Lower leg skin (tissue), 3 donors: ENCODE measurements at regions not wholly inside any gene's neighbourhood (a gene's known extent, or its start where the extent isn't known, plus 50 kb on each side); places are given as distances from the start of the nearest gene placed in this dataset.

Source experiments
- POLR2A ChIP-seq, 2 donors: fragments of 450-650 bp; IDR thresholded peaks; one replicate each; pipeline ENCODE4 v1.6.1; 2016 to 2017; ENCODE audit warnings: antibody characterized with exemption in 2 of 2, mild to moderate bottlenecking in 1 of 2, moderate library complexity in 1 of 2
- TF ChIP-seq, protein P1 (sequence below), 3 donors: fragments of 450-650 bp; IDR thresholded peaks; one replicate each; pipeline ENCODE4 v1.5.1; 2016; ENCODE audit warnings: antibody characterized with exemption in 3 of 3, mild to moderate bottlenecking in 3 of 3, moderate library complexity in 2 of 3

DNA sequence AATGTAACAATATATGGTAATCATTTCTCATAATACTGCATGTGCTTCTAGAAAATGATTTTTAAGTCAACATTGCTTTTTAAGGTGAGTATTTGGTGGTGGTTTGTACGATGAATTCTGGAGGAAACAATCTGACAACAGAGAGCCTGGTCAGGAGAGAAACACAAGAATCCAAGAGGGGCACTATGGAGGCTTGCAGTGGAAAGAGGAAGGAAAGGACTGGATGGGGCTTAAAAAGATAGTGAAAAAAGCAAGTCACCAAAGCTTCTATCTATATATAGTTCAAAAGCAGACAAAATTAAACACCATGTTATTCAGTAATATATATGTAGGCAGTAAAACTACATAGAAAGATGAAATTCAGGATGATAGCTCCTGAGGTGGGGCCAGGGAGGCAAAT, 109.4 kb upstream of the SERTAD2 start:
- TF ChIP-seq POLR2A (IDR thresholded peaks at IDR 0.05), result no peak
- TF ChIP-seq, protein P1, sequence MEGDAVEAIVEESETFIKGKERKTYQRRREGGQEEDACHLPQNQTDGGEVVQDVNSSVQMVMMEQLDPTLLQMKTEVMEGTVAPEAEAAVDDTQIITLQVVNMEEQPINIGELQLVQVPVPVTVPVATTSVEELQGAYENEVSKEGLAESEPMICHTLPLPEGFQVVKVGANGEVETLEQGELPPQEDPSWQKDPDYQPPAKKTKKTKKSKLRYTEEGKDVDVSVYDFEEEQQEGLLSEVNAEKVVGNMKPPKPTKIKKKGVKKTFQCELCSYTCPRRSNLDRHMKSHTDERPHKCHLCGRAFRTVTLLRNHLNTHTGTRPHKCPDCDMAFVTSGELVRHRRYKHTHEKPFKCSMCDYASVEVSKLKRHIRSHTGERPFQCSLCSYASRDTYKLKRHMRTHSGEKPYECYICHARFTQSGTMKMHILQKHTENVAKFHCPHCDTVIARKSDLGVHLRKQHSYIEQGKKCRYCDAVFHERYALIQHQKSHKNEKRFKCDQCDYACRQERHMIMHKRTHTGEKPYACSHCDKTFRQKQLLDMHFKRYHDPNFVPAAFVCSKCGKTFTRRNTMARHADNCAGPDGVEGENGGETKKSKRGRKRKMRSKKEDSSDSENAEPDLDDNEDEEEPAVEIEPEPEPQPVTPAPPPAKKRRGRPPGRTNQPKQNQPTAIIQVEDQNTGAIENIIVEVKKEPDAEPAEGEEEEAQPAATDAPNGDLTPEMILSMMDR (IDR thresholded peaks at IDR 0.05), result no peak
